KBM-7 (cell line): ENCODE measurements at regions not wholly inside any gene's neighbourhood (a gene's known extent, or its start where the extent isn't known, plus 50 kb on each side); places are given as distances from the start of the nearest gene placed in this dataset.

Experiments
- DNase-seq: peaks from one replicate; pipeline ENCODE4 v3.0.0-alpha.2; 2015
- in situ Hi-C: fragments of 300-500 bp; cut with MboI; formaldehyde crosslinking; loops from 2 replicates; pipeline ENCODE4 v1.14.3; 2020; ENCODE audit warnings: low sequenced_read_pairs, low pct_unique_long_range_greater_than_20kb, mixed read lengths

DNA sequence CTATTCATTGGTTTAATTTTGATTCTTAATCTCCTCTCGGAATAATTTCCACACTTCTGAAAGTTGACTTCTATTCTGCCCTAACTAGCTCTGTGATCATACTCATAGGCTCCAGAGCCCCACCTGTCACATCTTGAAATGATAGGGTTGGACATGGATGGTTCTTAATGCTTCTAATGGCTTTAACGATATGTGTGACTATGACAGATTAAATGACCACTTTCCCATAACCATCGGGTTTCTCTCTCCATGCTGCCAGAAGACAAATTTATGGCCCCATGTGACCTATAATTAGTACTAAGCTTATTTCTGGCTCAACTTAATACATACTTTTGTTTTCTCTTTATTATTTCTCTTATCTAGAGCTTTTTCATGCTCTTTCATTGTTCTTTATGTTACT is 251.1 kb upstream of the TUT7 start:
- in situ Hi-C loops, result no loop called here
- no peak for DNase-seq

DNA sequence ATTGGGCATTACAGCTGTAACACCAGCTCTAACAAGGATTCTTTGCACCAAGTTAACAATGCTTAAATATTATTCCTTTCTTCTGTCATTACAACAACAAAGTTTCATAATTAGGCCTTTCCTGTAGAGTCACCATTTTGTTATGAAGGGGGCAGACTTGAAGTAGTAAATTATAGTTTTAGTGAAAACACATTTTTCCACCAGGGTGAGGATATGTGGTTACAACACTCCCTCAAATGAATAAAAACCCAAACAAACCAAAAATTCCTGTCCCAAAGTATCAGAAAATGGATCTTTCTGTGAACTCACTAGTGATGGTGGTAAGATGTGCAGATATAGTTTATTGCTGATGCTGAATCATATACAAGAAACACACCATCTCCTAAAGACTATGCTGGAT is 250.5 kb upstream of the TUT7 start:
- no peak for DNase-seq
- in situ Hi-C loops, result no loop called here

DNA sequence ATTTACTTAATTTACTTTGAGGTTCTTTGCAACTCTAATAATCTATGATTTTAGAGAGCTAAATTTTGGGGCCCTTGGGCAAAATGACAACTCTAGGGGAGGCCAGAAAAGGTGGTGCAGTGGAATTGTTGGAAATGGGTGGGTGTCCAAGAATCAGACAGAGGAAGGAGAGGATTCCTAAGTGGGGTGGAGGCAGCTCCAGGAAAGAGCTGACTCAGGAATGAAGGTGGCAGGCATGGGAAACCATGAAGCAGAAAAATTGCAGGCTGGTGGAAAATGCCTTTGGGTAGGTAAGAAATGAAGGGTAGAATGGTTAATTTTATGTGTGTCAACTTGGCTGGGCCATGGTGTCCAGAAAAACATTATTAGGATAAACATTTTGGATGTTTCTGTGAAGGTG is 248.5 kb upstream of the TUT7 start:
- DNase-seq, result no peak
- in situ Hi-C loops, result no loop called here

DNA sequence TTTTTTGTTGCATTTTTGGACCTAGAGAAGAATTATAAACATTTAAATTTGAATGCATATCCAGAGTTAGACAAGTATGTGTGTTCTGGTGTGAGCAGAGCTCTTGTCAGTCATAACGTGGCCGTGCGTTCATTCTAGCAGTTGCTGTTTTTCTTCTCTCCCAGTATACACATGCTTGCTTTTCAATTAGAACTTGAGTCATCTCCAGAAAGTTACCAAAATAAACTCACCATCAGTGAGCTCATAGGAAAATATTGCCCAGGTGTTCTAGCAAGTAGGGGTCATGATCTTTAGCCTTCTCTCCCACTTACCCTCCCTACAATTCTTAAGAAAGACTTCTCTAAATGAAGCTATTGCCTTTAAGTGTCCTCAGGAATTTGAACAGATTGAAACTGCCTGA is 247.5 kb upstream of the TUT7 start:
- DNase-seq, result no peak

DNA sequence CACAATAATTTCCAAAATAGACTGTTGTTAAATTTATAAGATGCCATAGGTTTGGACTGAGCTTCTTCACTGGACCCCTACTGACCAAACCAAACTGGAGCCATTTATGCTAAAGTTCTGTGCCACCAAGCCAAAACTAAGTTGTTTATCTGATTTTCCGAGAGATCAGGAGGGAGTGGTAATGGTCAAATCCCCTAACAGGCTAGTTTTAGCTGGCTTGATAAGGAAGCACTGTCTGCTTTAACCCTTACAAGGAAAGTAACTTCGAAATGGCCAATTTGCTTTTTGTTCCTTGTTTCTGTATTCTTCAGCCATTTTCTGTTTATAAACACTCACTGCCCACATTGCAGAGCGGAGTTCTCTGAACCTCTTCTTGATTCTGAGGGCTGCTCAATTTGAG is 246.8 kb upstream of the TUT7 start:
- no peak for DNase-seq

More for the DNA sequence above, 247.5 kb upstream of the TUT7 start:
- in situ Hi-C loops, result no loop called here

GRCh38 chr9:86600291-86600690 is 246.1 kb upstream of the TUT7 start:
- no peak for DNase-seq

More for the DNA sequence above, 246.8 kb upstream of the TUT7 start:
- in situ Hi-C loops, result no loop called here

GRCh38 chr9:86599561-86599960 is 245.4 kb upstream of the TUT7 start:
- in situ Hi-C loops, result no loop called here
- DNase-seq, result no peak

More at GRCh38 chr9:86600291-86600690, 246.1 kb upstream of the TUT7 start:
- in situ Hi-C loops, result no loop called here

DNA sequence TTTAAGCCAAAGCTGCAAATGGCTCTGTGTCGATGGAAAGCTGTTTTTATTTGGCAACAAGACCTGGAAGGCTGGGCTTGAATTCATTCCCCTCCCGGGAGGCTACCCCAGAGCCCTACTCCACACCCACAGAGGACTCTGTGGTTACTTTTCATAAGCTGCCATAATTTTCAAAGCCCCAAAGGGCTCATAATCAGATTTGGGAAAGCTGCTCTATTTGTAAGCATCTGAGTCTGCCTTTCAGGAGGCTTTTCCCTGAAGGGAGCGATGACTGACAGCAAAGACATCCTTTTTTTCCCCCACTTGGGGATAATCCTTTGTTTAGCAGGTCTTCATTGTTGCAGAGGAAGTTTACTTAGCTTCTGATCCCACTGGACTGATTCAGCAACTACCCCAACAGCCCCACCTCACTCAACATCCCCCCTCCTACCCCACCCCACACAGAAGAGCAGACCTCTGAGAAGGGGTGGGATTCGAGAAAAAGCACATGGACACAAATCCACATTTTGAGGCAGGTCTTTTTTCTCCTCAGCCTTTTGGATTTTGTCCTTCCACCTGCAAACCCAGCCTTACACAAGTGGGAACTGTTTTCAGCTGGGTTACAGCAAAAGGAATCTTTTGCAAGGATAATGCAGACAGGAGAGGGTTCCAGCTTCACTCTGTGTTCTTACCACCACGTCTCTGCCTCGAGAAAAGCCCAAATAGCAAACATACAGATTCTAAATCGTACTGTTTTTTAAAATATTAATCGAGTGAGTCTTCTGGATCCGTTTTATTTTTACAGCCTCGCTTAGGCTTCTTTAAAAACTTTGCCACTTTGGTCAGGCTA is 244.4 kb upstream of the TUT7 start:
- in situ Hi-C loops, result no loop called here
- DNase-seq, result no peak

- DNase-seq, result no peak
- in situ Hi-C loops, result no loop called here
Observed at GRCh38 chr9:86594724-86595123, 240.5 kb upstream of the TUT7 start.

DNA sequence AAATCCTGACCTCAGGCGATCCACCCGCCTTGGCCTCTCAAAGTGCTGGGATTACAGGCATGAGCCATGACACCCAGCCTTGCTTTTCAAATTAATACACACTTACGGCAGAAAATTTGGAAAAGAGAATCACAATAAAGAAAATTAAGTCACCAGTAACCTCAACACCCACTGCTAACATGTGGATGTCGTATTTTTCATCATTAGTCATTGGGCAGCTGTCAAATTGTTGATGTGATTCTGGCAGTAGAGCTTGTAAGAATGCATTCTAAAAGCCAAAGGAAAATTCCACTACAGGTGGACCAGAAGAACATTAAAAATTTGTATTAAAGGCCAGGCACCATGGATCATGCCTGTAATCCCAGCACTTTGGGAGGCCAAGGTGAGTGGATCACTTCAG is 237.3 kb upstream of the TUT7 start:
- in situ Hi-C loops, result no loop called here
- no peak for DNase-seq

- DNase-seq, result no peak
- in situ Hi-C loops, result no loop called here
Observed at GRCh38 chr9:86589730-86590129, 235.5 kb upstream of the TUT7 start.

GRCh38 chr9:86589273-86589672 is 235.1 kb upstream of the TUT7 start:
- no peak for DNase-seq
- in situ Hi-C loops, result no loop called here

- in situ Hi-C loops, result no loop called here
- DNase-seq, result no peak
Observed at GRCh38 chr9:86586144-86586494, 231.9 kb upstream of the TUT7 start.

DNA sequence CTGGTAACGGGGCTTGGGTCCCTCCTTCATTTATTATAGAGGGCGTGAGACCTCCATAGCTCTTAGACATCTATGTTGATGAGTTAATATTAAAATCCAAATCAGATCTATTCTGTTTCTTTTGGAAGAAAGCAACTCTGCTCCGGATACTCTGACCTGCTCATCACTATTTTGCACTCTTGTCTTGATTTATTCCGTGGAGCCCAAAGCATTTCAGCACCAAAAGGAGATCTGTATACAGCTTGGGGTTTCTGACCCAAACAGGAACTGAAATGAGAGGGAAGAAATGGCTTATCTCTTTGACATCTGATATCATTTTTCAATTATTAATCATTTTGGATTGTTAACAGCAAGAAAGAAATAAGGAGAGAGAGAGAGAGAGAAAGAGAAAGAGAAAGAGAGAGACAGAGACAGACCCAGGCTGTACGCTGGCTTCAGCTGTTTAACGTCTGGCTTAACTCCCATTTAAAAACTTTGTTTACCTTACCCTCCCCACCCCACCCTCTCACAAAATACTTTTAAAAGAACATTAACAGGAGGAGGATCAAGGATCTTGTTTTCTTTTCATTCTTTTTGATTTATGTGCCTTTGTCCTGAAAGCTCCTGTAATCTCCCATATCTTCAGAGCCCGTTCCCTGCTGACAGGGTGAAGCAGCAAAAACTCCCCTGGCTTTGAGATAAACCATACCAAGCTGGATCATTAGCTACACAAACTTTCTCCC is 231.4 kb upstream of the TUT7 start:
- no peak for DNase-seq

DNA sequence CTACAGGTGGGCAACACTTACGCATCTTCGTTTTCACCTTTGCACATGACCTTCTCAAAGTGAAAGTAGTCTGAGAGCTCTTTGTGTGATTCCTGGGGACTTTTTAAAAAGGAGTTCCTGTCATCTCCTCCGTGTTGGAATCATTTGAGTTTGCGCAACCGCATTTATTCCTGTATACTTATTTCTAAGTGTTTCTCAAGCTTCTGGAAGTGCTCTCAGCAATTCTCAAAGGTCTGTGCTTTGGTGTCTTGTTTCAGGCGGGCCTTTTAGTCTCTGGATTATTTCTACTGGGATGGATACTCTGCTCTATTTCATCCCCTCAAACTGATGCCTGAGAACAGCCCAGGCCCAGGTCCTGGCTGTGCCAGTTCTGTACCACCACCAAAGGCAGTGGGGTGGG is 226.5 kb upstream of the TUT7 start:
- no peak for DNase-seq
- in situ Hi-C loops, result no loop called here

More for the DNA sequence above, 231.4 kb upstream of the TUT7 start:
- in situ Hi-C loops, result no loop called here

DNA sequence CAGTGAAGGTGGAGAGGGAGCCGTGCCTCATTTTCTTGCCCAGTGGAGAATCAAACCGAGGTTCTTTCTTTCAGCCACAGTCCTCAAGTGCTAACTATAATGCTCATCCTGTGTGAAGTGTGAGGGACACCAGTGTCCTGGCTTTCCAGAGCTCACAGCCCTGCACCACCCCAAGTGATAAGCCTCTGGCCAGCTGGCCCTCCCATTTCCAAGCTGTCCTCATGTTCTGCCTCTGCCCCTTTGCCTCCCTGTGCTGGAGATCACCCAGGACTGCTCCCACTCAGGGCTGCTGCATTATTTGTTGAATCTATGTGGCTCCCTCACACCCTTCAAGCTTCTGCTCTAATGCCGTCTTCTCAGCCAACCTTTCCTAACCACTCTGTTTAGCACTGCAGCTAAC is 224.5 kb upstream of the TUT7 start:
- in situ Hi-C loops, result no loop called here
- no peak for DNase-seq

DNA sequence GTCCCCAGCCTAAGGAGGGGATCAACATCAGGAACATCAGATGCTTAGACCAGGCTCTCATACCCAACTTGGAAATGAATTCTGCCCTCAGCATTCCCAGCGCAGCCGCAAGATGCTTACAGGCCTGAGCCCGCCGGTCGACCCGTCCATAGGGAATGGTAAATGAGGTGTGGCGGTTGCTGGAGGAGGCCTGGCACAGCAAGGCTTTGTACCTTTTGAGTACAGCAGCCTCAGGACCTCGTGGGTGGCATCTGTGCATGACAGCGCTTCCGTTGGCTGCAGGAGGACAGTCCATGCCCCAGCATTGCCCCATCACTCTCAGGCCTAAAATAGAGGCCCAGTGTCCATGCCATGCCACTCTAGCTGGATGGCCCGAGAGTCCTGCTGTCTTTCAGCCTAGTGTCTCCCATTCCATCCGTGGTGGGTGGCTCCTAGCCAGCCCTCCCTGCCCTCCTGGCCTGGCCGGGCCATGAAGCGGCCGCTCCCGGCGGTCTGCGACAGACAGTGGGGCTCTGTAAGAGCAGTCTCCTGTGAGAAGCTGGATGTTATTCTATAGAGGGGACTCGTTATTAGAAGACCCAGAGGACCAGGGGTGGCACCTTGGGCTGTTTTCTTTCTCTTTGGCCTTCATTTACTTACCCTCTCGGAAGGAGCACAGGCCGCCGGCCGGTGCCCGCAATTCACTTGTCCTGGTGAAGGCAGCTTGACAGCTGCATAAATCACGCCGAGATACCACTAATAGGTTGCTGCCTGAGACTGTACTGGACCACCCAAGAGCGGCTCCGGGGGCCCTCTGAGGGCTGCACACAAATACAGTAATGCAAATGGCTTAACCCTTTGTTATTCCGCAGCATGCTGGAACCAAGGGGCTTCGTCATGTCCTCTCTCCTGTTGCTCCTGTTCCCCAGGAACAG is 223.5 kb upstream of the TUT7 start:
- no peak for DNase-seq
- in situ Hi-C loops, result no loop called here

DNA sequence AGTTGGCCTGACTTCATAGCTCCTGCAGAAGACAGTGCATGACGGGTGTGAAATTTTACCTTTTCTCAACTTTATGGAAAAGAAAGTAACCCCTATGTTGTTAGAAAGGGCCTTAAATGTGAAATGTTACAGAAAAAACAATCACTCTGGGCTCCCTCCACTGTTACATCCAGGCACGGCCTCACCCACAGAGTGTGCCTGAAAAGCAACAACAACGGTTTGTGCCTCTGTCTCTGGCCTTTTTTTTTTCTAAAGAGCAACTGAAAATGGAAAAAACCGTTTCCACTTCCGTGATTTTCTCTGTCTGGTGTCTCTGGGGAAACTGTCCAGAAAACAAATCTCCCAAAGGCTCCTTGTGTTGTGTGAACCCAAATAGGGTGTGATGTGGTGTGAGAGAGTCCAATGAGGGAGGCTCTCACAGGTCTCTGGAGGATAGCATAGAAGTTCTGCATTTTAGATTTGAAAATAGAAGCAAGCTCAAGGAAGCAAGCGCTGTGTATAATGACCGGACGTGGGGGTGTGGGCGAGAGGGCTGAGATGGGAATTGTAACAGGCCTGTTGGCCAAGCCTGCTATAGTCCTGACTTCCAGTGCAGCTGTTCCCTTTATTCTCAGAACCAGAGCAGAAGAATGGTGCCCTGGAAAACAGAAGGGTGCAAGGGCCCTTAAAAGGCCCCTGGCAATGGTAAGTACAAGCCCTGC is 221.8 kb upstream of the TUT7 start:
- in situ Hi-C loops, result no loop called here
- peak; percentile 30 for DNase-seq

GRCh38 chr9:86575137-86575536 is 220.9 kb upstream of the TUT7 start:
- in situ Hi-C loops, result no loop called here

More at GRCh38 chr9:86575137-86575536, 220.9 kb upstream of the TUT7 start:
- no peak for DNase-seq
